Fibroblast of the aortic adventitia (primary cell): ENCODE measurements at regions not wholly inside any gene's neighbourhood (a gene's known extent, or its start where the extent isn't known, plus 50 kb on each side); places are given as distances from the start of the nearest gene placed in this dataset.

Experiments
- DNase-seq: peaks from one replicate; pipeline ENCODE4 v3.0.0-alpha.2; 2010; ENCODE audit warnings: low read depth
- H3K4me3 ChIP-seq: 2 replicates; pipeline ENCODE4 v1.5.1; 2011; ENCODE audit warnings: low read depth, mild to moderate bottlenecking, control low read depth, low read length, moderate library complexity
- TF ChIP-seq, protein P1 (sequence below): IDR thresholded peaks from 2 replicates; pipeline ENCODE4 v1.5.1; 2011; ENCODE audit warnings: mild to moderate bottlenecking, low read length, control low read depth, inconsistent platforms; ENCODE audit not compliant: insufficient read depth

DNA sequence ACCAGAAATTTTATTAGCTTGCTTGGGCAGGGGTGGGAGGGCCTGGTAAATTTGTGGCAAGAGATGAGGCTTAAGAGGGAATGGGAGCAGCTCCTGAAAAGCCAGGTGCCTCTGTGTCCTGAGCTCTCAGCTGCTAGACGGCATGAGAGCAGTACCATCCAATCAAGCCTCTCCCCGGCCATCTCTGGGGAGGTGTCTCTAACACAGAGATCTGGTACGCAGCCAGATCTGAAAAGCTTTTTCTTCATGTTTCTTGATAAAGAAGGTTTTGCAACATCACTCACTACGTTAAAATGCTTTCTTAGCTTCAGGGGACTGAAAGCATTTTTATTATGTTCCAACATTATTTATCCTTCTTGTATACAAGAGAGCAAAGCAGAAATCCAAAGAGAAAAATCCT, 488.2 kb downstream of the RBFOX1 start:
- TF ChIP-seq, protein P1, sequence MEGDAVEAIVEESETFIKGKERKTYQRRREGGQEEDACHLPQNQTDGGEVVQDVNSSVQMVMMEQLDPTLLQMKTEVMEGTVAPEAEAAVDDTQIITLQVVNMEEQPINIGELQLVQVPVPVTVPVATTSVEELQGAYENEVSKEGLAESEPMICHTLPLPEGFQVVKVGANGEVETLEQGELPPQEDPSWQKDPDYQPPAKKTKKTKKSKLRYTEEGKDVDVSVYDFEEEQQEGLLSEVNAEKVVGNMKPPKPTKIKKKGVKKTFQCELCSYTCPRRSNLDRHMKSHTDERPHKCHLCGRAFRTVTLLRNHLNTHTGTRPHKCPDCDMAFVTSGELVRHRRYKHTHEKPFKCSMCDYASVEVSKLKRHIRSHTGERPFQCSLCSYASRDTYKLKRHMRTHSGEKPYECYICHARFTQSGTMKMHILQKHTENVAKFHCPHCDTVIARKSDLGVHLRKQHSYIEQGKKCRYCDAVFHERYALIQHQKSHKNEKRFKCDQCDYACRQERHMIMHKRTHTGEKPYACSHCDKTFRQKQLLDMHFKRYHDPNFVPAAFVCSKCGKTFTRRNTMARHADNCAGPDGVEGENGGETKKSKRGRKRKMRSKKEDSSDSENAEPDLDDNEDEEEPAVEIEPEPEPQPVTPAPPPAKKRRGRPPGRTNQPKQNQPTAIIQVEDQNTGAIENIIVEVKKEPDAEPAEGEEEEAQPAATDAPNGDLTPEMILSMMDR: no peak
- H3K4me3 ChIP-seq: no peak overlapping the region
- DNase-seq: no peak

- no peak overlapping the region for H3K4me3 ChIP-seq
- no peak for DNase-seq
- TF ChIP-seq, protein P1: no peak
Observed at GRCh38 chr16:7805686-7806396, 473.2 kb downstream of the RBFOX1 start.

GRCh38 chr16:7804635-7805195, 472.1 kb downstream of the RBFOX1 start:
- TF ChIP-seq, protein P1: no peak
- H3K4me3 ChIP-seq: no peak overlapping the region
- no peak for DNase-seq

- H3K4me3 ChIP-seq: no peak overlapping the region
- no peak for DNase-seq
- TF ChIP-seq, protein P1: no peak
Observed at GRCh38 chr16:7792346-7792745, 459.7 kb downstream of the RBFOX1 start.

GRCh38 chr16:7791028-7791590, 458.5 kb downstream of the RBFOX1 start:
- DNase-seq: no peak
- H3K4me3 ChIP-seq: no peak overlapping the region
- TF ChIP-seq, protein P1: no peak

- TF ChIP-seq, protein P1: no peak
- no peak for DNase-seq
- H3K4me3 ChIP-seq: no peak overlapping the region
Observed at GRCh38 chr16:7775072-7775488, 442.4 kb downstream of the RBFOX1 start.
